ENCODE measurements at regions not wholly inside any gene's neighbourhood (a gene's known extent, or its start where the extent isn't known, plus 50 kb on each side); places are given as distances from the start of the nearest gene placed in this dataset.
A peak's percentile ranks its signal among the peaks of the same experiment; 100 is the strongest.

- DNase-seq (no peak), ATAC-seq (ENCODE audit: poor library complexity) (no peak)
- intact Hi-C loops (cut with DNase I) = no loop called here
Observed at GRCh38 chr18:27715751-27716150, 461.2 kb downstream of the CDH2 start.

- intact Hi-C loops (cut with DNase I) = no loop called here
- no peak for ATAC-seq (ENCODE audit: poor library complexity)
- DNase-seq = no peak
Observed at GRCh38 chr18:27713738-27714095, 463.2 kb downstream of the CDH2 start.

- DNase-seq = no peak
- intact Hi-C loops (cut with DNase I) = no loop called here
- no peak for ATAC-seq (ENCODE audit: poor library complexity)
Observed at GRCh38 chr18:27713037-27713737, 463.7 kb downstream of the CDH2 start.

GRCh38 chr18:27712066-27712465, 464.9 kb downstream of the CDH2 start:
- ATAC-seq (ENCODE audit: poor library complexity) (no peak), DNase-seq (no peak)
- intact Hi-C loops (cut with DNase I) = no loop called here

GRCh38 chr18:27711382-27711781, 465.5 kb downstream of the CDH2 start:
- no peak for DNase-seq
- intact Hi-C loops (cut with DNase I) = no loop called here
- no peak for ATAC-seq (ENCODE audit: poor library complexity)

GRCh38 chr18:27709344-27709743, 467.6 kb downstream of the CDH2 start:
- intact Hi-C loops (cut with DNase I) = no loop called here
- DNase-seq (no peak), ATAC-seq (ENCODE audit: poor library complexity) (no peak)

GRCh38 chr18:27707201-27707600, 469.7 kb downstream of the CDH2 start:
- ATAC-seq (ENCODE audit: poor library complexity) = no peak

GRCh38 chr18:27704736-27705361, 472.1 kb downstream of the CDH2 start:
- intact Hi-C loops (cut with DNase I) = no loop called here
- DNase-seq = no peak
- ATAC-seq (ENCODE audit: poor library complexity) = no peak

More at GRCh38 chr18:27707201-27707600, 469.7 kb downstream of the CDH2 start:
- DNase-seq = no peak
- intact Hi-C loops (cut with DNase I) = no loop called here

- DNase-seq = no peak
- ATAC-seq (ENCODE audit: poor library complexity) = no peak
- intact Hi-C loops (cut with DNase I) = no loop called here
Observed at GRCh38 chr18:27699137-27699536, 477.8 kb downstream of the CDH2 start.

- intact Hi-C loops (cut with DNase I) = no loop called here
- ATAC-seq (ENCODE audit: poor library complexity) (no peak), DNase-seq (no peak)
Observed at GRCh38 chr18:27696148-27696547, 480.8 kb downstream of the CDH2 start.

- ATAC-seq (ENCODE audit: poor library complexity) (no peak), DNase-seq (no peak)
- intact Hi-C loops (cut with DNase I) = no loop called here
Observed at GRCh38 chr18:27695503-27695902, 481.4 kb downstream of the CDH2 start.

- DNase-seq (no peak), ATAC-seq (ENCODE audit: poor library complexity) (no peak)
- intact Hi-C loops (cut with DNase I) = no loop called here
Observed at GRCh38 chr18:27695052-27695451, 481.9 kb downstream of the CDH2 start.

- DNase-seq (no peak), ATAC-seq (ENCODE audit: poor library complexity) (no peak)
- intact Hi-C loops (cut with DNase I) = loop anchor here (5.0 kb wide), 1 partner anchor 59 kb away; no protein-coding TSS in a partner anchor
Observed at GRCh38 chr18:27688581-27688980, 488.3 kb downstream of the CDH2 start.

GRCh38 chr18:27687351-27687979, 489.5 kb downstream of the CDH2 start:
- intact Hi-C loops (cut with DNase I) = loop anchor here (5.0 kb wide), 1 partner anchor 60 kb away; no protein-coding TSS in a partner anchor
- ATAC-seq (ENCODE audit: poor library complexity) (no peak), DNase-seq (no peak)

GRCh38 chr18:27685807-27686412, 491.0 kb downstream of the CDH2 start:
- no peak for DNase-seq
- intact Hi-C loops (cut with DNase I) = loop anchor here (5.0 kb wide), 1 partner anchor 61 kb away; no protein-coding TSS in a partner anchor
- peak; percentile 45 for ATAC-seq (ENCODE audit: poor library complexity)

- ATAC-seq (ENCODE audit: poor library complexity) (peak; percentile 77), DNase-seq (no peak)
- intact Hi-C loops (cut with DNase I) = loop anchor here (5.0 kb wide), 1 partner anchor 62 kb away; no protein-coding TSS in a partner anchor
Observed at GRCh38 chr18:27685091-27685490, 491.8 kb downstream of the CDH2 start.

GRCh38 chr18:27674411-27674810, 489.3 kb upstream of the CHST9 start:
- intact Hi-C loops (cut with DNase I) = no loop called here
- ATAC-seq (ENCODE audit: poor library complexity) = no peak
- DNase-seq = no peak

- DNase-seq (no peak), ATAC-seq (ENCODE audit: poor library complexity) (no peak)
- intact Hi-C loops (cut with DNase I) = no loop called here
Observed at GRCh38 chr18:27673861-27674260, 488.8 kb upstream of the CHST9 start.

- no peak for DNase-seq
- intact Hi-C loops (cut with DNase I) = no loop called here
- ATAC-seq (ENCODE audit: poor library complexity) = no peak
Observed at GRCh38 chr18:27668158-27668557, 483.1 kb upstream of the CHST9 start.

GRCh38 chr18:27667064-27667463, 482.0 kb upstream of the CHST9 start:
- no peak for DNase-seq
- intact Hi-C loops (cut with DNase I) = no loop called here
- no peak for ATAC-seq (ENCODE audit: poor library complexity)
